Uterus (tissue), 3 donors: ENCODE measurements at regions not wholly inside any gene's neighbourhood (a gene's known extent, or its start where the extent isn't known, plus 50 kb on each side); places are given as distances from the start of the nearest gene placed in this dataset.

Source experiments
- DNase-seq, 2 donors: peaks; one replicate each; pipeline ENCODE4 v3.0.0-alpha.2; 2019 to 2020
- H3K27ac ChIP-seq, 2 donors: fragments of 200-600 bp; sonication (generic); 1 replicate in 1 of 2; 2 replicates in 1 of 2; pipeline ENCODE4 v1.5.1; 2016 to 2018
- H3K27me3 ChIP-seq, 2 donors: fragments of 200-600 bp; sonication (generic); one replicate each; pipeline ENCODE4 v1.5.1; 2018 to 2019; ENCODE audit warnings: control low read depth in 1 of 2
- H3K36me3 ChIP-seq, 2 donors: fragments of 200-600 bp; sonication (generic); one replicate each; pipeline ENCODE4 v1.5.1; 2019; ENCODE audit warnings: control low read depth in 1 of 2
- H3K4me1 ChIP-seq, 2 donors: fragments of 200-600 bp; sonication (generic); one replicate each; pipeline ENCODE4 v1.5.1; 2018 to 2019; ENCODE audit warnings: control low read depth in 1 of 2
- H3K4me3 ChIP-seq, 2 donors: fragments of 200-600 bp; sonication (generic); 1 replicate in 1 of 2; 2 replicates in 1 of 2; pipeline ENCODE4 v1.5.1; 2018 to 2019; ENCODE audit warnings: mild to moderate bottlenecking in 1 of 2
- H3K9me3 ChIP-seq, 2 donors: fragments of 200-600 bp; sonication (generic); one replicate each; pipeline ENCODE4 v1.5.1; 2019; ENCODE audit warnings: control low read depth in 1 of 2
- POLR2A ChIP-seq, 2 donors: fragments of 450-650 bp; IDR thresholded peaks; one replicate each; pipeline ENCODE4 v1.6.1; 2016; ENCODE audit warnings: antibody characterized with exemption in 2 of 2, mild to moderate bottlenecking in 1 of 2, moderate library complexity in 1 of 2
- intact Hi-C: fragments of 100-400 bp; cut with DNase I; formaldehyde crosslinking; loops from one replicate; pipeline ENCODE4 v1.15.1; 2023; ENCODE audit warnings: low total_unique reads
- TF ChIP-seq, protein P1 (sequence below), 4 experiments: fragments of 200-600 bp in 2 of 4; fragments of 450-650 bp in 2 of 4; sonication (generic) in 2 of 4; IDR thresholded peaks; one replicate each; pipeline ENCODE4 v1.5.1; 2016 to 2019; ENCODE audit warnings: antibody characterized with exemption in 4 of 4, mild to moderate bottlenecking in 2 of 4, moderate library complexity in 1 of 4
- donor health status: DM: yes; HTN: yes; CAD: no.

DNA sequence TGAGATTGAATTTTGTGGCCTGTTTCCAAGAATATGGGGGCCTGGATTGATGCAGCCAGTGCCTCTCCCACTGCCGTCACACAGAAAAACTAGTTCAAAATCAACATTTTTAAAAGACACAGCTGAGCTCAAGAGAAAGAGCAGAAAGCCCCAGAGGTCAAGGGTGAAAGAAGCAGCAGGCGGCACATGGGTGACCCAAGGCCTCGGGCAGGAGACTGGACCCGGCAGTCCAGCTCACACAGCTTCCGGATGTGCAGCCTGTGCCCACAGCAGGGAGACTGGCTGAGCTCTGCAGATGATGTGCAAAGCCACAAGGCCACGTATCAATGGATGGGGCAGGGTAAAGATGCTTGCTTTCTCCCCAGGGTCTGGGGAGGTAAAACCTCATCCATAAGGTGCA lies 50.4 kb upstream of the RNF32 start:
- Histone ChIP-seq H3K4me1 (no peaks in the 10 kb centered on the region), H3K36me3 (no peaks in the 10 kb centered on the region), H3K27ac (no peak overlapping the region), H3K9me3 (peaks cover 0 to 5% of the 10 kb centered on the region in 2 donors), H3K4me3 (no peak overlapping the region), H3K27me3 (no peaks in the 10 kb centered on the region)
- intact Hi-C loops, result no loop called here
- DNase-seq, result no peak
- TF ChIP-seq POLR2A (IDR thresholded peaks at IDR 0.05), result no peak

- TF ChIP-seq, protein P1, sequence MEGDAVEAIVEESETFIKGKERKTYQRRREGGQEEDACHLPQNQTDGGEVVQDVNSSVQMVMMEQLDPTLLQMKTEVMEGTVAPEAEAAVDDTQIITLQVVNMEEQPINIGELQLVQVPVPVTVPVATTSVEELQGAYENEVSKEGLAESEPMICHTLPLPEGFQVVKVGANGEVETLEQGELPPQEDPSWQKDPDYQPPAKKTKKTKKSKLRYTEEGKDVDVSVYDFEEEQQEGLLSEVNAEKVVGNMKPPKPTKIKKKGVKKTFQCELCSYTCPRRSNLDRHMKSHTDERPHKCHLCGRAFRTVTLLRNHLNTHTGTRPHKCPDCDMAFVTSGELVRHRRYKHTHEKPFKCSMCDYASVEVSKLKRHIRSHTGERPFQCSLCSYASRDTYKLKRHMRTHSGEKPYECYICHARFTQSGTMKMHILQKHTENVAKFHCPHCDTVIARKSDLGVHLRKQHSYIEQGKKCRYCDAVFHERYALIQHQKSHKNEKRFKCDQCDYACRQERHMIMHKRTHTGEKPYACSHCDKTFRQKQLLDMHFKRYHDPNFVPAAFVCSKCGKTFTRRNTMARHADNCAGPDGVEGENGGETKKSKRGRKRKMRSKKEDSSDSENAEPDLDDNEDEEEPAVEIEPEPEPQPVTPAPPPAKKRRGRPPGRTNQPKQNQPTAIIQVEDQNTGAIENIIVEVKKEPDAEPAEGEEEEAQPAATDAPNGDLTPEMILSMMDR (IDR thresholded peaks at IDR 0.05), result no peak
- no peak for TF ChIP-seq POLR2A (IDR thresholded peaks at IDR 0.05)
- H3K9me3 ChIP-seq, result peaks cover 0 to 5% of the 10 kb centered on the region in 2 donors
- no peaks in the 10 kb centered on the region for H3K4me1 ChIP-seq
- no peaks in the 10 kb centered on the region for H3K36me3 ChIP-seq
- no peak overlapping the region for H3K27ac ChIP-seq
- no peak for DNase-seq
- intact Hi-C loops, result no loop called here
- H3K27me3 ChIP-seq, result no peaks in the 10 kb centered on the region
- H3K4me3 ChIP-seq, result no peak overlapping the region
Observed at GRCh38 chr7:156589808-156590207, 50.8 kb upstream of the RNF32 start.

DNA sequence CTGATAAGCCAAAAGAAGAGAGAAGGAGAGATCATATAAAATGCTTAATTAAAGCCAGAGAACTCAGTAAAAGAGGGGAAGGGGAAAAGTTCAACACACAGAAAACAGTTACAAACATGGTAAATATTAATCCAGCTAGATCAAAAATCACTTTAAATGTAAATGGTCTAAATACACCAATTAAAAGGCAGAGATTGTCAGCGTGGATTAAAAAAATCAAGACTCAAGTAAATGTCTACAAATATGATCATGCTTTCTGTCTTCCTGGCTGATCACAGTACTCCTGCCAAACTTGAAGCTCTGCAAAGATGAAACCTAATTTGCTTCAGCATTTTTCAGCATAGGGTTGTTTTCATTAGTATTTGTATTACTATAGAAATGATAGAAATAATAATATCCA lies 54.6 kb upstream of the RNF32 start:
- intact Hi-C loops, result no loop called here
- H3K27me3 ChIP-seq, result no peaks in the 10 kb centered on the region
- no peaks in the 10 kb centered on the region for H3K36me3 ChIP-seq
- no peaks in the 10 kb centered on the region for H3K9me3 ChIP-seq
- H3K4me3 ChIP-seq, result no peak overlapping the region
- no peak for DNase-seq
- TF ChIP-seq POLR2A (IDR thresholded peaks at IDR 0.05), result no peak
- TF ChIP-seq, protein P1 (IDR thresholded peaks at IDR 0.05), result no peak
- H3K27ac ChIP-seq, result no peak overlapping the region
- H3K4me1 ChIP-seq, result no peaks in the 10 kb centered on the region

- no peak for DNase-seq
- no peak for TF ChIP-seq POLR2A (IDR thresholded peaks at IDR 0.05)
- TF ChIP-seq, protein P1 (IDR thresholded peaks at IDR 0.05), result no peak
- Histone ChIP-seq H3K36me3 (no peaks in the 10 kb centered on the region), H3K27ac (no peak overlapping the region), H3K9me3 (no peaks in the 10 kb centered on the region), H3K27me3 (no peaks in the 10 kb centered on the region), H3K4me1 (no peaks in the 10 kb centered on the region), H3K4me3 (no peak overlapping the region)
- intact Hi-C loops, result no loop called here
Observed at GRCh38 chr7:156585025-156585648, 55.4 kb upstream of the RNF32 start.

DNA sequence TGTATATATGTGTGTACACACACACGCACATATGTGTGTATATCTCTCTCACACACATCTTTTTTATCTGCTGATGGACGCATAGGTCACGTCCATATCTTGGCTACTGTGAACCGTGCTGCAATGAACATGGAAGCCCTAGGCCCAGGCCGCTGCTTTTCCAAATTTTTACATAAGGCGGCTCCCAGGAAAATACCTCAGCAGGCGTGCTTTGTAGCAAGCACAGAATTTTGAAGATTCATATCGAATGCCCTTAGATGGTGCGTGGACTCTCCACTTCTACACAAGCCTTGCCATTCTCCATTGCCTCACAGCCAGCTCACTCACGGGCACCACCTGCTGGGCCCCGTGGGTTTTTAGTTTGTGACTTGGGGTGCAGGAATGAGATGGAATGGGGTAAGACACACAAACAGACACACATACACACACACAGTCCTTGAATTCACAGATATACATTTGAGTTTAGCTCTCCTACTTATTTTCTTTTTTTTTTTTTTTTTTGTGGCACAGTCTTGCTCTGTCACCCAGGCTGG lies 57.9 kb upstream of the RNF32 start:
- TF ChIP-seq, protein P1 (IDR thresholded peaks at IDR 0.05), result no peak
- no peak for TF ChIP-seq POLR2A (IDR thresholded peaks at IDR 0.05)
- Histone ChIP-seq H3K4me1 (no peaks in the 10 kb centered on the region), H3K9me3 (no peaks in the 10 kb centered on the region), H3K27ac (no peak overlapping the region), H3K27me3 (no peaks in the 10 kb centered on the region), H3K36me3 (no peaks in the 10 kb centered on the region), H3K4me3 (no peak overlapping the region)
- intact Hi-C loops, result no loop called here
- no peak for DNase-seq
